Gastroesophageal sphincter (tissue), 3 donors: ENCODE measurements at regions not wholly inside any gene's neighbourhood (a gene's known extent, or its start where the extent isn't known, plus 50 kb on each side); places are given as distances from the start of the nearest gene placed in this dataset.

Source experiments
- POLR2A ChIP-seq, 2 donors: fragments of 450-650 bp; IDR thresholded peaks; one replicate each; pipeline ENCODE4 v1.6.1; 2017; ENCODE audit warnings: antibody characterized with exemption in 2 of 2, mild to moderate bottlenecking in 2 of 2, moderate library complexity in 1 of 2
- TF ChIP-seq, protein P1 (sequence below), 4 experiments: fragments of 200-600 bp in 2 of 4; fragments of 450-650 bp in 2 of 4; sonication (generic) in 1 of 4; IDR thresholded peaks; one replicate each; pipeline ENCODE4 v1.5.1; 2017 to 2019; ENCODE audit warnings: antibody characterized with exemption in 4 of 4, mild to moderate bottlenecking in 2 of 4, moderate library complexity in 2 of 4

DNA sequence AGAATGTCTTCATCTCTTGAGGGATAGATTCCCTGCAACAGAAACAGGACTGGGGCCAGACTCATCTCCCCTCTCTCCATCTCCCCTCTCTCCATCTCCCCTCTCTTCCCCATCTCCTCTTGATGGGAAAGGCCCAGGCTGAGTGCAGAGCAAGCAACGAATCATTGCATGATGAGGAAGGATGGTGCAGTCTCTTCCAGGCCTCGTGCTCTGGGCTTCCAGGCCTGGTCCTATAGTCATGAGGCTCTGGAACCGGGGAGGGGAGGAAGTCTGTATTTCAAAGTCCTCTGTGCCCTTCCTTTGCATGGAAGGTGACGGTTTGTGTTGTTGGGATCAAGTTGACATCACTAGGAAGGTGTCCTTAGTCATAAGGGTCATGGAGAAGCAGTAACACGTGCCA is 115.6 kb upstream of the NEDD4L start:
- TF ChIP-seq POLR2A (IDR thresholded peaks at IDR 0.05) = no peak
- TF ChIP-seq, protein P1, sequence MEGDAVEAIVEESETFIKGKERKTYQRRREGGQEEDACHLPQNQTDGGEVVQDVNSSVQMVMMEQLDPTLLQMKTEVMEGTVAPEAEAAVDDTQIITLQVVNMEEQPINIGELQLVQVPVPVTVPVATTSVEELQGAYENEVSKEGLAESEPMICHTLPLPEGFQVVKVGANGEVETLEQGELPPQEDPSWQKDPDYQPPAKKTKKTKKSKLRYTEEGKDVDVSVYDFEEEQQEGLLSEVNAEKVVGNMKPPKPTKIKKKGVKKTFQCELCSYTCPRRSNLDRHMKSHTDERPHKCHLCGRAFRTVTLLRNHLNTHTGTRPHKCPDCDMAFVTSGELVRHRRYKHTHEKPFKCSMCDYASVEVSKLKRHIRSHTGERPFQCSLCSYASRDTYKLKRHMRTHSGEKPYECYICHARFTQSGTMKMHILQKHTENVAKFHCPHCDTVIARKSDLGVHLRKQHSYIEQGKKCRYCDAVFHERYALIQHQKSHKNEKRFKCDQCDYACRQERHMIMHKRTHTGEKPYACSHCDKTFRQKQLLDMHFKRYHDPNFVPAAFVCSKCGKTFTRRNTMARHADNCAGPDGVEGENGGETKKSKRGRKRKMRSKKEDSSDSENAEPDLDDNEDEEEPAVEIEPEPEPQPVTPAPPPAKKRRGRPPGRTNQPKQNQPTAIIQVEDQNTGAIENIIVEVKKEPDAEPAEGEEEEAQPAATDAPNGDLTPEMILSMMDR (IDR thresholded peaks at IDR 0.05) = no peak
